Chondrocyte (in vitro differentiated cells): ENCODE measurements at regions not wholly inside any gene's neighbourhood (a gene's known extent, or its start where the extent isn't known, plus 50 kb on each side); places are given as distances from the start of the nearest gene placed in this dataset.

Experiments
- DNase-seq: peaks from one replicate; pipeline ENCODE4 v3.0.0; 2021; ENCODE audit warnings: mixed read lengths, low spot score
- H3K27ac Mint-ChIP-seq: one replicate; pipeline ENCODE4 v1.8.0; 2021; ENCODE audit warnings: mild to moderate bottlenecking, moderate library complexity, mixed read lengths; ENCODE audit not compliant: unreplicated experiment
- H3K27me3 Mint-ChIP-seq: 2 replicates; pipeline ENCODE4 v1.8.0; 2021; ENCODE audit warnings: low read depth, mixed read lengths
- H3K36me3 Mint-ChIP-seq: 2 replicates; pipeline ENCODE4 v1.8.0; 2021; ENCODE audit warnings: low read depth, mixed read lengths
- H3K4me1 Mint-ChIP-seq: 2 replicates; pipeline ENCODE4 v1.8.0; 2021; ENCODE audit warnings: low read depth, mild to moderate bottlenecking, mixed read lengths
- H3K4me3 Mint-ChIP-seq: one replicate; pipeline ENCODE4 v1.8.0; 2021; ENCODE audit warnings: mild to moderate bottlenecking, moderate library complexity, mixed read lengths; ENCODE audit not compliant: unreplicated experiment
- H3K9me3 Mint-ChIP-seq: 2 replicates; pipeline ENCODE4 v1.8.0; 2021; ENCODE audit warnings: low read depth, mixed read lengths
- CTCF ChIP-seq: fragments of 200-600 bp; sonication (generic); IDR thresholded peaks from 2 replicates; pipeline ENCODE4 v1.5.0; 2021; ENCODE audit warnings: antibody characterized with exemption, mild to moderate bottlenecking, moderate library complexity

- no peak overlapping the region for H3K4me3 Mint-ChIP-seq
- peaks cover 26% of the 10 kb centered on the region for H3K9me3 Mint-ChIP-seq
- no peaks in the 10 kb centered on the region for H3K36me3 Mint-ChIP-seq
- H3K27ac Mint-ChIP-seq = no peak overlapping the region
- no peaks in the 10 kb centered on the region for H3K27me3 Mint-ChIP-seq
- no peak for TF ChIP-seq CTCF
- H3K4me1 Mint-ChIP-seq = peaks cover 25% of the 10 kb centered on the region
- no peak for DNase-seq
Observed at GRCh38 chr10:10503772-10504171, 513.9 kb upstream of the CELF2 start.

GRCh38 chr10:10508211-10508610 is 509.5 kb upstream of the CELF2 start:
- Mint-ChIP-seq H3K36me3 (no peaks in the 10 kb centered on the region), H3K27me3 (no peaks in the 10 kb centered on the region), H3K9me3 (peaks cover 10% of the 10 kb centered on the region), H3K4me1 (no peaks in the 10 kb centered on the region), H3K27ac (no peak overlapping the region), H3K4me3 (no peak overlapping the region)
- no peak for TF ChIP-seq CTCF
- DNase-seq = no peak

GRCh38 chr10:10510179-10510578 is 507.5 kb upstream of the CELF2 start:
- TF ChIP-seq CTCF = no peak
- Mint-ChIP-seq H3K4me1 (no peaks in the 10 kb centered on the region), H3K36me3 (no peaks in the 10 kb centered on the region), H3K27ac (no peak overlapping the region), H3K27me3 (no peaks in the 10 kb centered on the region), H3K9me3 (no peaks in the 10 kb centered on the region), H3K4me3 (no peak overlapping the region)
- no peak for DNase-seq

- H3K27me3 Mint-ChIP-seq = no peaks in the 10 kb centered on the region
Observed at GRCh38 chr10:10513067-10513466, 504.6 kb upstream of the CELF2 start.

GRCh38 chr10:10513898-10514297 is 503.8 kb upstream of the CELF2 start:
- no peak for TF ChIP-seq CTCF
- Mint-ChIP-seq H3K4me3 (no peak overlapping the region), H3K9me3 (no peaks in the 10 kb centered on the region), H3K4me1 (peaks cover 32% of the 10 kb centered on the region), H3K36me3 (no peaks in the 10 kb centered on the region), H3K27ac (no peak overlapping the region), H3K27me3 (no peaks in the 10 kb centered on the region)
- no peak for DNase-seq

More at GRCh38 chr10:10513067-10513466, 504.6 kb upstream of the CELF2 start:
- Mint-ChIP-seq H3K4me3 (no peak overlapping the region), H3K27ac (no peak overlapping the region), H3K36me3 (no peaks in the 10 kb centered on the region), H3K4me1 (peaks cover 26% of the 10 kb centered on the region), H3K9me3 (no peaks in the 10 kb centered on the region)
- DNase-seq = no peak
- no peak for TF ChIP-seq CTCF
